H9 (cell line): ENCODE measurements at regions not wholly inside any gene's neighbourhood (a gene's known extent, or its start where the extent isn't known, plus 50 kb on each side); places are given as distances from the start of the nearest gene placed in this dataset.
A peak's percentile ranks its signal among the peaks of the same experiment; 100 is the strongest.
"Not testable (repeated sequence)": the region's sequence is repeated elsewhere in the genome, so short reads cannot be mapped to it uniquely, and the experiment has no call there.

Source experiments
- DNase-seq: peaks from one replicate; pipeline ENCODE4 v3.0.0-alpha.2; 2017
- H2AFZ ChIP-seq: one replicate; pipeline ENCODE4 v1.6.1; 2013; ENCODE audit warnings: mild to moderate bottlenecking, low read length, control low read depth, moderate library complexity
- H2AK5ac ChIP-seq: 2 replicates; pipeline ENCODE4 v1.6.1; 2013; ENCODE audit warnings: low read length, control low read depth, mixed read lengths; ENCODE audit not compliant: insufficient read length
- H2BK120ac ChIP-seq: one replicate; pipeline ENCODE4 v1.6.1; 2013; ENCODE audit warnings: low read depth, mild to moderate bottlenecking, low read length, control low read depth, inconsistent platforms; ENCODE audit not compliant: poor library complexity, severe bottlenecking
- H2BK12ac ChIP-seq: 2 replicates; pipeline ENCODE4 v1.6.1; 2013; ENCODE audit warnings: low read length, control low read depth, mixed read lengths, low read depth; ENCODE audit not compliant: insufficient read length
- H2BK15ac ChIP-seq: 2 replicates; pipeline ENCODE4 v1.6.1; 2013; ENCODE audit warnings: low read depth, low read length, control low read depth
- H2BK20ac ChIP-seq: one replicate; pipeline ENCODE4 v1.6.1; 2013; ENCODE audit warnings: low read depth, mild to moderate bottlenecking, low read length, control low read depth, inconsistent platforms; ENCODE audit not compliant: poor library complexity, severe bottlenecking
- H2BK5ac ChIP-seq: 2 replicates; pipeline ENCODE4 v1.6.1; 2013; ENCODE audit warnings: low read length, control low read depth, mixed read lengths; ENCODE audit not compliant: insufficient read length
- H3K14ac ChIP-seq: 2 replicates; pipeline ENCODE4 v1.6.1; 2013; ENCODE audit warnings: low read length, control low read depth; ENCODE audit not compliant: insufficient read depth
- H3K18ac ChIP-seq: 2 replicates; pipeline ENCODE4 v1.6.1; 2013; ENCODE audit warnings: low read depth, mild to moderate bottlenecking, mixed read lengths, low read length, control low read depth; ENCODE audit not compliant: insufficient read length
- H3K23ac ChIP-seq: 2 replicates; pipeline ENCODE4 v1.6.1; 2013; ENCODE audit warnings: low read length, control low read depth, mixed read lengths, low read depth; ENCODE audit not compliant: insufficient read length
- H3K23me2 ChIP-seq: 2 replicates; pipeline ENCODE4 v1.6.1; 2013; ENCODE audit warnings: low read depth, mild to moderate bottlenecking, mixed read lengths, low read length, control low read depth; ENCODE audit not compliant: insufficient read length, poor library complexity, severe bottlenecking
- H3K27ac ChIP-seq: 2 replicates; pipeline ENCODE4 v1.5.1; 2013; ENCODE audit warnings: low read length, control low read depth, mixed read lengths, low read depth; ENCODE audit not compliant: insufficient read length
- H3K27me3 ChIP-seq: 2 replicates; pipeline ENCODE4 v1.6.1; 2013; ENCODE audit warnings: low read length, control low read depth, inconsistent platforms; ENCODE audit not compliant: insufficient read depth
- H3K4ac ChIP-seq: 2 replicates; pipeline ENCODE4 v1.6.1; 2013; ENCODE audit warnings: low read depth, mild to moderate bottlenecking, control low read depth, inconsistent platforms, low read length, moderate library complexity
- H3K4me1 ChIP-seq: 2 replicates; pipeline ENCODE4 v1.6.1; 2013; ENCODE audit warnings: low read length, control low read depth, inconsistent platforms; ENCODE audit not compliant: insufficient read depth
- H3K4me2 ChIP-seq: 2 replicates; pipeline ENCODE4 v1.6.1; 2013; ENCODE audit warnings: low read length, control low read depth, mixed read lengths; ENCODE audit not compliant: insufficient read length, insufficient read depth
- H3K56ac ChIP-seq: 2 replicates; pipeline ENCODE4 v1.6.1; 2013; ENCODE audit warnings: low read depth, mild to moderate bottlenecking, mixed read lengths, low read length, control low read depth; ENCODE audit not compliant: insufficient read length
- H3K79me1 ChIP-seq: 2 replicates; pipeline ENCODE4 v1.6.1; 2013; ENCODE audit warnings: low read depth, mild to moderate bottlenecking, moderate library complexity, low read length, control low read depth, inconsistent platforms; ENCODE audit not compliant: insufficient read depth, poor library complexity, severe bottlenecking
- H3K79me2 ChIP-seq: 2 replicates; pipeline ENCODE4 v1.6.1; 2013; ENCODE audit warnings: low read length, control low read depth, inconsistent platforms; ENCODE audit not compliant: insufficient read depth
- H3K9ac ChIP-seq: 2 replicates; pipeline ENCODE4 v1.6.1; 2013; ENCODE audit warnings: low read length, control low read depth, mixed read lengths; ENCODE audit not compliant: insufficient read length; ENCODE audit errors: extremely low read depth
- H3K9me3 ChIP-seq: one replicate; pipeline ENCODE4 v1.6.1; 2013; ENCODE audit warnings: low read depth, low read length, inconsistent platforms; ENCODE audit not compliant: control insufficient read depth
- H3T11ph ChIP-seq: one replicate; pipeline ENCODE4 v1.6.1; 2013; ENCODE audit warnings: mild to moderate bottlenecking, low read length, control low read depth, inconsistent platforms
- H4K20me1 ChIP-seq: one replicate; pipeline ENCODE4 v1.6.1; 2013; ENCODE audit not compliant: control insufficient read depth, insufficient read length, insufficient read depth
- H4K5ac ChIP-seq: 2 replicates; pipeline ENCODE4 v1.6.1; 2013; ENCODE audit warnings: low read depth, mild to moderate bottlenecking, mixed read lengths, low read length, control low read depth; ENCODE audit not compliant: insufficient read length
- H4K8ac ChIP-seq: replicated peaks from 2 replicates; pipeline ENCODE4 v1.6.1; 2013; ENCODE audit warnings: low read length, control low read depth, mixed read lengths, low read depth; ENCODE audit not compliant: insufficient read length
- H4K91ac ChIP-seq: 2 replicates; pipeline ENCODE4 v1.6.1; 2013; ENCODE audit warnings: low read depth, mild to moderate bottlenecking, moderate library complexity, mixed read lengths, low read length, control low read depth; ENCODE audit not compliant: insufficient read length
- H3K27ac Mint-ChIP-seq, 3 experiments: 2 replicates in 2 of 3; 3 replicates in 1 of 3; pipeline ENCODE4 v1.8.0; 2020 to 2021; ENCODE audit warnings: mixed read lengths in 3 of 3, mild to moderate bottlenecking in 1 of 3, moderate library complexity in 1 of 3
- H3K27me3 Mint-ChIP-seq: 2 replicates; pipeline ENCODE4 v1.8.0; 2021; ENCODE audit warnings: low read depth, mild to moderate bottlenecking, moderate library complexity, mixed read lengths
- H3K36me3 Mint-ChIP-seq, 3 experiments: 2 replicates in 2 of 3; 3 replicates in 1 of 3; pipeline ENCODE4 v1.8.0; 2020 to 2021; ENCODE audit warnings: low read depth in 3 of 3, mixed read lengths in 3 of 3; ENCODE audit not compliant: insufficient read depth in 1 of 3
- H3K4me1 Mint-ChIP-seq, 2 experiments: 2 replicates each; pipeline ENCODE4 v1.8.0; 2020; ENCODE audit warnings: mixed read lengths in 2 of 2
- H3K4me3 Mint-ChIP-seq, 2 experiments: 2 replicates in 1 of 2; 3 replicates in 1 of 2; pipeline ENCODE4 v1.8.0; 2020 to 2021; ENCODE audit warnings: mild to moderate bottlenecking in 2 of 2, mixed read lengths in 2 of 2, moderate library complexity in 1 of 2
- H3K9me3 Mint-ChIP-seq, 2 experiments: 2 replicates in 1 of 2; 3 replicates in 1 of 2; pipeline ENCODE4 v1.8.0; 2020; ENCODE audit warnings: mild to moderate bottlenecking in 2 of 2, mixed read lengths in 2 of 2, moderate library complexity in 1 of 2
- WGBS: extraction: QIAGEN DNeasy Blood & Tissue Kit; methylation state at CpG from one replicate; pipeline ENCODE4 v1.1.7; 2013; ENCODE audit warnings: missing lambda C conversion rate, low lambda C conversion rate, mixed read lengths; ENCODE audit not compliant: insufficient read length; ENCODE audit errors: extremely low coverage; 5-methylcytosine and 5-hydroxymethylcytosine counted together
- TF ChIP-seq, protein P1 (sequence below): fragments of 200-600 bp; sonication (generic); conservative IDR thresholded peaks from 3 replicates; pipeline ENCODE4 v1.8.0; 2021; ENCODE audit warnings: antibody characterized with exemption, mild to moderate bottlenecking

DNA sequence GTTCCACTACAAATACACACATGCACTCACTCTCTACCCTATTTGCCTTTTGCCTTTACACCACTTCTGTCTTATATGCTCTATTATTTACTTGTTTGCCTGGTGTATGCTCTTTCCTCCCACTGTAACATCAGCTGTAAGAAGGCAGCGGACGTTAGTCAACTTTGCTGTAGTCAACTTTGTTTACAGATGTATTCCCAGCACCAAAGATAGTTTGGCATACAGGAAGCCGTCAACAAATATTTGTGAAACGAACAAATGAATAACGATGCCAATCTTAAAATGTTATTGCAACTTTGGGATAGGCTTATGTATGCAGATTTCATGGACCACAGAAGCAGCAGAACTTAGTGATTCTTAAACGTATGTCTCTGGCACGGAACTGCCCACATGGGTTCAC is 138.3 kb upstream of the GALNT2 start:
- TF ChIP-seq, protein P1, sequence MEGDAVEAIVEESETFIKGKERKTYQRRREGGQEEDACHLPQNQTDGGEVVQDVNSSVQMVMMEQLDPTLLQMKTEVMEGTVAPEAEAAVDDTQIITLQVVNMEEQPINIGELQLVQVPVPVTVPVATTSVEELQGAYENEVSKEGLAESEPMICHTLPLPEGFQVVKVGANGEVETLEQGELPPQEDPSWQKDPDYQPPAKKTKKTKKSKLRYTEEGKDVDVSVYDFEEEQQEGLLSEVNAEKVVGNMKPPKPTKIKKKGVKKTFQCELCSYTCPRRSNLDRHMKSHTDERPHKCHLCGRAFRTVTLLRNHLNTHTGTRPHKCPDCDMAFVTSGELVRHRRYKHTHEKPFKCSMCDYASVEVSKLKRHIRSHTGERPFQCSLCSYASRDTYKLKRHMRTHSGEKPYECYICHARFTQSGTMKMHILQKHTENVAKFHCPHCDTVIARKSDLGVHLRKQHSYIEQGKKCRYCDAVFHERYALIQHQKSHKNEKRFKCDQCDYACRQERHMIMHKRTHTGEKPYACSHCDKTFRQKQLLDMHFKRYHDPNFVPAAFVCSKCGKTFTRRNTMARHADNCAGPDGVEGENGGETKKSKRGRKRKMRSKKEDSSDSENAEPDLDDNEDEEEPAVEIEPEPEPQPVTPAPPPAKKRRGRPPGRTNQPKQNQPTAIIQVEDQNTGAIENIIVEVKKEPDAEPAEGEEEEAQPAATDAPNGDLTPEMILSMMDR: no peak
- Histone ChIP-seq H4K91ac (no peak overlapping the region), H2BK20ac (no peak overlapping the region), H4K20me1 (no peaks in the 10 kb centered on the region), H2BK120ac (no peak overlapping the region), H3K18ac (no peak overlapping the region), H3K23me2 (no peaks in the 10 kb centered on the region), H4K5ac (no peak overlapping the region), H3K27ac (no peak overlapping the region), H3K4me2 (no peak overlapping the region), H3K23ac (no peak overlapping the region), H2BK5ac (no peak overlapping the region), H3K79me1 (no peaks in the 10 kb centered on the region), H4K8ac (no peak overlapping the region), H2AFZ (no peak overlapping the region), H3K79me2 (no peaks in the 10 kb centered on the region), H3K9me3 (no peaks in the 10 kb centered on the region), H2AK5ac (no peak overlapping the region), H2BK12ac (no peak overlapping the region), H3K9ac (no peak overlapping the region), H3K4me1 (no peaks in the 10 kb centered on the region), H3T11ph (no peak overlapping the region), H3K27me3 (no peaks in the 10 kb centered on the region), H3K56ac (no peak overlapping the region), H3K4ac (no peak overlapping the region), H2BK15ac (no peak overlapping the region), H3K14ac (no peak overlapping the region)
- Mint-ChIP-seq H3K4me3 (no peak overlapping the region), H3K27me3 (no peaks in the 10 kb centered on the region; the same call in 1 of the 2 replicates), H3K27ac (no peak overlapping the region), H3K36me3 (peaks cover 3 to 5% (median 5%) of the 10 kb centered on the region in 3 experiments; a peak in 4 of 7 replicates), H3K9me3 (peaks cover 9 to 13% of the 10 kb centered on the region in 2 experiments; a peak in 4 of 5 replicates), H3K4me1 (peaks cover 2 to 12% of the 10 kb centered on the region in 2 experiments; a peak in 3 of 4 replicates)
- DNase-seq: no peak
- no CpG with 5 or more reads among the region's 7 CpGs for WGBS

DNA sequence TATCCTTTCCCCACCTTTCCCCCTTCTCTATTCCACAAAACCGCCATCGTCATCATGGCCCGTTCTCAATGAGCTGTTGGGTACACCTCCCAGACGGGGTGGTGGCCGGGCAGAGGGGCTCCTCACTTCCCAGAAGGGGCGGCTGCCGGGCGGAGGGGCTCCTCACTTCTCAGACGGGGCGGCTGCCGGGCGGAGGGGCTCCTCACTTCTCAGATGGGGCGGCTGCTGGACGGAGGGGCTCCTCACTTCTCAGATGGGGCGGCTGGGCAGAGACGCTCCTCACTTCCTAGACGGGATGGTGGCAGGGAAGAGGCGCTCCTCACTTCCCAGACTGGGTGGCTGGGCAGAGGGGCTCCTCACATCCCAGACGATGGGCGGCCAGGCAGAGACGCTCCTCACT is 135.3 kb upstream of the GALNT2 start:
- peak overlapping the region in 1 of 3 experiments; percentile 41; a peak in 1 of 7 replicates for H3K27ac Mint-ChIP-seq
- not testable (repeated sequence) for H2BK20ac ChIP-seq, H4K91ac ChIP-seq, H3K9ac ChIP-seq, H3K79me1 ChIP-seq, H3K4me1 ChIP-seq, H3K4me3 Mint-ChIP-seq, H3K79me2 ChIP-seq, DNase-seq, H2BK120ac ChIP-seq, H3K14ac ChIP-seq, H3K27me3 ChIP-seq, H2BK5ac ChIP-seq, H2BK12ac ChIP-seq, H2BK15ac ChIP-seq, H3K4ac ChIP-seq, H3K56ac ChIP-seq, H2AK5ac ChIP-seq, H3K4me1 Mint-ChIP-seq, H4K20me1 ChIP-seq, H3K36me3 Mint-ChIP-seq, H3K18ac ChIP-seq, H3K23me2 ChIP-seq, H3K23ac ChIP-seq, H3K9me3 ChIP-seq, H3K27me3 Mint-ChIP-seq, H3K4me2 ChIP-seq, H2AFZ ChIP-seq, H4K5ac ChIP-seq, H3T11ph ChIP-seq, H4K8ac ChIP-seq, H3K27ac ChIP-seq
- peaks cover 9 to 13% of the 10 kb centered on the region in 2 experiments; a peak in 4 of 5 replicates for H3K9me3 Mint-ChIP-seq
- WGBS: no CpG with 5 or more reads among the region's 21 CpGs
